Lower leg skin (tissue), 3 donors: ENCODE measurements at regions not wholly inside any gene's neighbourhood (a gene's known extent, or its start where the extent isn't known, plus 50 kb on each side); places are given as distances from the start of the nearest gene placed in this dataset.

Experiments used
- CTCF ChIP-seq, 3 donors: fragments of 450-650 bp; IDR thresholded peaks; one replicate each; pipeline ENCODE4 v1.5.1; 2016; ENCODE audit warnings: antibody characterized with exemption in 3 of 3, mild to moderate bottlenecking in 3 of 3, moderate library complexity in 2 of 3
- POLR2A ChIP-seq, 2 donors: fragments of 450-650 bp; IDR thresholded peaks; one replicate each; pipeline ENCODE4 v1.6.1; 2016 to 2017; ENCODE audit warnings: antibody characterized with exemption in 2 of 2, mild to moderate bottlenecking in 1 of 2, moderate library complexity in 1 of 2

DNA sequence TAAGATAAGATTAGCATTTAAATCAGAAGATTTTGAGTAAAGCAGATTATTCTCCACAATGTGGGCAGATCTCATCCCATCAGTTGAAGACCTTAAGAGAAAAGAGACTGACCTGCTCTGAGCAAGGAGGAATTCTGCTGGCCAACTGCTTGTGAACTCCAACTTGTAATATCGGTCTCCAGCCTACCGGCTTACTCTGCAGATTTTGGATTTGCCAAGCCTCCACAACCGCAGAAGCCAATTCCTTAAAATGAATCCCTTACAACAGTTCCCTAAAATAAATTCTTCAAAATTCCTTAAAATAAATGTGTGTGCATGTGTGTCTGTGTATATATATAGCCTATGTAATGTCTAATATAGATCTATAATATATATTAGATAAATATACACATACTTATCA lies 107.4 kb upstream of the KLF13 start:
- TF ChIP-seq POLR2A (IDR thresholded peaks at IDR 0.05) (no peak), CTCF (IDR thresholded peaks at IDR 0.05) (no peak)
